ENCODE measurements at regions not wholly inside any gene's neighbourhood (a gene's known extent, or its start where the extent isn't known, plus 50 kb on each side); places are given as distances from the start of the nearest gene placed in this dataset.
"Not testable (repeated sequence)": the region's sequence is repeated elsewhere in the genome, so short reads cannot be mapped to it uniquely, and the experiment has no call there.

DNA sequence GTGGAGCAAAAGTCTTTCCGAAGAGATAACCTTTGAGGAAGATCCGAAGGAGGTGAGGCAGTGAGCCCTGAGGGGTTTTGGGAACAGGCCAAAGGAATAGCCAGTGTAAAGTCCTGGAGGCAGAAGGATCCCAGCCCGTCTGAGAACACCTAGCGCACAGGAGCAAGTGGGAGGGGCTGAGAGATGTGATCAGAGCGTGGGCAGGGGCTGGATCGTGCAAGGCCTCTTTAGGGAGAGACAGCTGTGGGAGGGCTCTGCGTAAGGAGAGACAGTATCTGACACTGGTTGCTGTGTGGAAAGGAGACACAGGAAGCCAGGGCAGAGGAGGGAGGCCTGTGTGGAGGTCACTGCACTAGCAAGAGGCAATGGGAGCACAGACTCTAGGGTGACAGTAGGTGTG, 68.2 kb downstream of the BARX1 start:
- DNase-seq: no peak
- in situ Hi-C loops (cut with HindIII; ENCODE audit: low pct_ligation_motif_present, low pct_unique_long_range_greater_than_20kb, low sequenced_read_pairs): no loop called here

DNA sequence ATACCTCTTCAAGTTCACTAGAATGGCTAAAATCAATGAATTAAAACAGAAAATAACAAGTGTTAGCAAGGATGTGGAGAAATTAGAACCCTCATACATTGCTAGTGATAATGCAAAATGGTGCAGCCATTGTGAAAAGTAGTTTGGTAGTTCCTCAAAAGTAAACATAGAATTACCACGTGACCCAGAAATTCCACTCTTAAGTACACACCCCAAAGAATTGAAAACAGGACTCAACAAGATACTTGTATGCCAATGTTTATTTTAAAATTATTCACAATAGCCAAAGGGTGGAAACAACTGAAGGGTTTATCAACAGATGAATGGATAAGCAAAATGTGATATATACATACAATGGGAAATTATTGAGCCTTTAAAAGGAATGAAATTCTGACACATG, 70.3 kb downstream of the BARX1 start:
- in situ Hi-C loops (cut with HindIII; ENCODE audit: low pct_ligation_motif_present, low pct_unique_long_range_greater_than_20kb, low sequenced_read_pairs): no loop called here
- no peak for DNase-seq

DNA sequence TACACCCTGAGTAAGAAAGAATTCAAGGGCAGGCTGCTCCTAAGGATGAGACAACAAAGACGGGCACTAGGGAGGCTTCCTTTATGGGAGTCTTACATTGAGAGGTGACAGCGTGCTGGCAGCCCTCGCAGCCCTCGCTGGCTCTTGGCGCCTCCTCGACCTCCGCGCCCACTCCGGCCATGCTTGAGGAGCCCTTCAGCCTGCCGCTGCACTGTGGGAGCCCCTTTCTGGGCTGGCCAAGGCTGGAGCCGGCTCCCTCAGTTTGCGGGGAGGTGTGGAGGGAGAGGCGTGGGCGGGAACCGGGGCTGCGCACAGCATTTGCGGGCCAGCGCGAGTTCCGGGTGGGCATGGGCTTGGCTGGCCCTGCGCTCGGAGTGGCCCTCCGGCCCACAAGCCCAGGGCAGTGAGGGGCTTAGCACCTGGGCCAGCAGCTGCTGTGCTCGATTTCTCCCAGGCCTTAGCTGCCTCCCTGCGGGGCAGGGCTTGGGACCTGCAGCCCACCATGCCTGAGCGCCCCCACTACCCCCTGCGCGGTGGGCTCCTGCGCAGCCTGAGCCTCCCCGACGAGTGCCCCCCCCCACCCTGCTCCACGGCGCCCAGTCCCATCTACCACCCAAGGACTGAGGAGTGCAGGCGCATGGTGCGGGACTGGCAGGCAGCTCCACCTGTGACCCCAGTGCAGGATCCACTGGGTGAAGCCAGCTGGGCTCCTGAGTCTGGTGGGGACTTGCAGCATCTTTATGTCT, 75.3 kb downstream of the BARX1 start:
- DNase-seq; in situ Hi-C loops (cut with HindIII; ENCODE audit: low pct_ligation_motif_present, low pct_unique_long_range_greater_than_20kb, low sequenced_read_pairs): not testable (repeated sequence)

DNA sequence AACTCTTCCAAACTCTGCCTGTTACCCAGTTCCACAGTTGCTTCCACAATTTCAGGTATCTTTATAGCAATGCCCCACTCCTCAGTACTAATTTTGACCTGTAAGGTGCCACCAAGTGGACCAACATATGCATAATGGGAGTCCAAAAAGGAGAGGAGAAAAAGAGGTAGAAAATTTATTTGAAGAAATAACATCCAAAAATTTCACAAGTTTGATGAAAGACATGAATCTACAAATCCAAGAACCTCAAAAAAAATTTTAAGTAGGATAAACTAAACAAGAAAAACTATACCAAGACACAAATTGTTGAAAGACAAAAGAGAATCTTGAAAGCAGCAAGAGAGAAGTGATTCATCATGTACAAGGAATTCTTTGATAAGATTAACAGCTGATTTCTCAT, 79.8 kb downstream of the BARX1 start:
- in situ Hi-C loops (cut with HindIII; ENCODE audit: low pct_ligation_motif_present, low pct_unique_long_range_greater_than_20kb, low sequenced_read_pairs): no loop called here
- no peak for DNase-seq

DNA sequence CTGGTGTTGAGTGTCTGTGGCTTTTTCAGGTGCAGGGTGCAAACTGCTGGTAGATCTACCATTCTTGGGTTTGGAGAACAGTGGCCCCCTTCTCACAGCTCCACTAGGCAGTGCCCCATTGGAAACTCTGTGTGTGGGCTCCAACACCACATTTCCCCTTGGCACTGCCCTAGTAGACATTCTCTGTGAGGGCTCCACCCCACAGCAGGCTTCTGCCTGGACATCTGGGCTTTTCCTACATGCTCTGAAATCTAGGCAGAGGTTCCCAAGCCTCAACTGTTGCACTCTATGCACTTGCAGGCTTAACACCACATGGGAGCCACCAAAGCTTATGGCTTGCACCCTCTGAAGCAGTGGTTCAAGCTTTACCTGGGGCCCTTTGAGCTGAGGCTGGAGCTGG, 80.9 kb downstream of the BARX1 start:
- no peak for DNase-seq
- in situ Hi-C loops (cut with HindIII; ENCODE audit: low pct_ligation_motif_present, low pct_unique_long_range_greater_than_20kb, low sequenced_read_pairs): no loop called here

DNA sequence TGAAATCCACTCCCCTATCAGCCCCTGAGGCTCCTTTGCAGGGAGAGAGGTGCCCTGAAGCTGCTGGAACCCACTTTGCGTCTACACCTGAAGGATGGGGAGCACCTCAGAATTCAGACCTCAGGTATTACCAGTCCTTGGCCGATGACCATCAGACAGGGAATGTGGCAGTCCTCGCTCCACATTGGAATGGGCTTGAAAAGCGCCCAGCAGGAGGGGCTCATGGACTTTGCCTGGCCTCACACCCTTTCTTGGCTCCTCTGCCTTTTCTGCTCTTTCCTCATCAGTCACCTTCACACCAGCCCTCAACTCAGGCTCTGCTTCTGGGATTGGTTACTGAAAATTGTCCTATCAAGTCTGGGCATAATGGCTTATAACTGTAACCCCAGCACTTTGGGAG, 83.9 kb downstream of the BARX1 start:
- in situ Hi-C loops (cut with HindIII; ENCODE audit: low pct_ligation_motif_present, low pct_unique_long_range_greater_than_20kb, low sequenced_read_pairs): no loop called here
- no peak for DNase-seq

DNA sequence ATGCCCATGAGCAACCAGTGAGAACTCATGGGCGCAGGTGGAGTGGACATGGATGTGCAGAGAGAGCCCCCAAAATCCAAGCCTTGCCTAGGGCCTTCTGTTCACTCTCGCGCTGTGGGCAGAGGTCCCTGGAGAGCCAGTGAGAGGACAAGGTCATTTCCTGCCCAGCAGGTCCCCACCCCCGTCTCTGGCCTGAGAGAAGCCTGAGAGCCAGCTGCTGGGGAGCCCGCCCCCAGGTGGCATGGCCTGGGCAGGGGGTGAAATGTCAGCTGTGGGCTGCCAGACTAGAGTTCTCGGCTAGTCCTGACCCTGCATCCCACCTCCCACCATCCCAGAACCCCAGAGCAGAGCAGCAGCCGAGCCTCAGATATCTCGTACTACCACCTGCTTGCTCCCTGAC, 85.3 kb downstream of the BARX1 start:
- DNase-seq: no peak
- in situ Hi-C loops (cut with HindIII; ENCODE audit: low pct_ligation_motif_present, low pct_unique_long_range_greater_than_20kb, low sequenced_read_pairs): no loop called here

DNA sequence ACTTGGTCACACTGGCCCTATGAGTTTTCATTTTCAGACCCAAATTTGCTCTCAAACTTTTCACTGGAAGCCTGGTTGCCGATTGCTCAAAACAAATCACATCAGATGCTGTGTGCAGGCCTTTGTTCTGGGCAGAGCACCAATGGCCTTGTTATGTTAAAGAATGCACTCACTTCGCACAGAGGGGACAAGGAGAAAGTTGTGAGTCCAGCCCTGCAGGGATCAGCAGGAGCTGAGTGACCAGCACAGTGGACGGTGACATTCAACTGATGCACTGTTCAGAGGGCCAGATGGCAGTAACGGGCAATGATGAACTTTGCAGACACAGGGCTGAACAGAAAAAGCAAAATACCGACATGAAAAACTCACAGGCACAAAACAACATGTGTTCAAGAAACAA, 86.1 kb downstream of the BARX1 start:
- in situ Hi-C loops (cut with HindIII; ENCODE audit: low pct_ligation_motif_present, low pct_unique_long_range_greater_than_20kb, low sequenced_read_pairs): no loop called here
- DNase-seq: no peak

DNA sequence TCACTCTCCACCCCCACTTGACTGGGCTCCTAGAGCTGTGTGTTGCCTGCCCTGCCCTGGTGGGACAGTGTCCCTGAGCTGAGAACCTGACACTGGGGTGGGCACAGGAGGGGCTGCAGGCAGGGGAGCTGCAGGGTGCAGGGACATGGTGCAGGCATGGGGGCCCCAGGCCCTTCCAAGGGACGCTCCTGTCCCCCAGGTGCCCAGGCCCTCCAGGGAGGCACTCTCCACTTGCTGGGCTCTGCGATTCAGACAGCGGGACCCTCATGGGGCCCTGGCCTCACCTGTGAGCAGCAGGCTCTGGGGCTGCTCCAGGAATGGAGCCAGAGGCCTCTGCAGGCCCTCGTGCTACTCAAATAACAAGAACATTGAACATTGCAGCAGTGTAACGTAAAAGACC, 89.4 kb downstream of the BARX1 start:
- in situ Hi-C loops (cut with HindIII; ENCODE audit: low pct_ligation_motif_present, low pct_unique_long_range_greater_than_20kb, low sequenced_read_pairs): no loop called here
- no peak for DNase-seq

DNA sequence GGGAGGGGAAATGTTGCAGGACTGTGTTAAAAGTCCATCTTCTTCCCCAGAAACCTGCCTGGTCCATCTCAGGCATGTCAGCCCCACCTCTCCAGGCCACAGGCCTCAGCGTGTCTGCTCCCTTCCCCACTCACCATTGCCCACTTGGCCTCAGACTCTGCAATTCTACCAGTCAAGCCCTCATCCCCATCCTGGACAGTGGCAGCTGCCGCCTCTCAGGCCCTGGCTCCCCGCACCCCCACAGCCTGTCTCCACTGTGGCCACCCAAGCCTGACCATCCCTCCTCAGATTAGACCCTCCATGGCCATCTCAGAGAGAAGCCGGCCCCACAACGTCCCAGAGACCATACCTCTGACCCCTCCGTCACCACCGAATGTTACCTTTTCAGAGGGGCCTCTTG, 89.9 kb downstream of the BARX1 start:
- in situ Hi-C loops (cut with HindIII; ENCODE audit: low pct_ligation_motif_present, low pct_unique_long_range_greater_than_20kb, low sequenced_read_pairs): no loop called here
- no peak for DNase-seq

DNA sequence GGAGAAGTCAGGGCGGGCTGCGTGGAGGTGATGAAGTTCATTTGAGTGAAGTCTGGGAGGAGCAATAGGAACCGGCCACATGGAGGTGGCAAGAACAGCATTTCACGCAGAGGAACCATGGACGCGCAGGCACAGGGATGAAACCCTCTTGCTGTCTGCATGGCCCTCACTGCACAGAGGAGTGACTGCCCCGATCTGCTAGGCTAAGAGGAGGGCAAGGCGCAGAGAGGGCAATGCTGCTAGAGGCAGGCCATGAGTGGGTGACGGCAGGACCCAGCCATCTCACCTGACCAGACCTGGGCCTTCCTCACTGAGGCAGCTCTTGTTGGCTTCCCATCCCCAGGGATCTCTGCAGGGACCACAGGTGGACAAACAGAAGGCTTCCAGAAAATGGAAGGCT, 90.3 kb downstream of the BARX1 start:
- DNase-seq: no peak
- in situ Hi-C loops (cut with HindIII; ENCODE audit: low pct_ligation_motif_present, low pct_unique_long_range_greater_than_20kb, low sequenced_read_pairs): no loop called here

DNA sequence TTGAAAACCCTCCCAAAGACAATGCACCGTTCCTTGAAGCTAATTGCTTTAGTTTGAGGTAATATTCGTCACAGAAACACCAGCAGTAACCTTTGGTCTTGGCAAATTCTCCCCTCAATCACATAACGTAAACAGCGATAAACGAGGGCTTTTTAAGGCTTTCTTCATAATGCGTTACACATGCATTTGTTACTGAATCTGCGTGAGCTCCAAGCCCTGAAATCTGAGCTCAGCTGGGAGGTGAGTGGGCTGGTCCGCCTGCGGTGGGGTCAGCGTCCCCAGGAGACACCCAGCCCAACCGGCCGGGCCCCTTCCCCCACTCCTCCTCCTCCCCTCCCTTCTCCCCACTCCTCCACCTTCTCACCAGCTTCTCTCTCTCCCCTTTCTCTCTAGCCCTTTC, 91.1 kb downstream of the BARX1 start:
- DNase-seq: no peak
- in situ Hi-C loops (cut with HindIII; ENCODE audit: low pct_ligation_motif_present, low pct_unique_long_range_greater_than_20kb, low sequenced_read_pairs): no loop called here

DNA sequence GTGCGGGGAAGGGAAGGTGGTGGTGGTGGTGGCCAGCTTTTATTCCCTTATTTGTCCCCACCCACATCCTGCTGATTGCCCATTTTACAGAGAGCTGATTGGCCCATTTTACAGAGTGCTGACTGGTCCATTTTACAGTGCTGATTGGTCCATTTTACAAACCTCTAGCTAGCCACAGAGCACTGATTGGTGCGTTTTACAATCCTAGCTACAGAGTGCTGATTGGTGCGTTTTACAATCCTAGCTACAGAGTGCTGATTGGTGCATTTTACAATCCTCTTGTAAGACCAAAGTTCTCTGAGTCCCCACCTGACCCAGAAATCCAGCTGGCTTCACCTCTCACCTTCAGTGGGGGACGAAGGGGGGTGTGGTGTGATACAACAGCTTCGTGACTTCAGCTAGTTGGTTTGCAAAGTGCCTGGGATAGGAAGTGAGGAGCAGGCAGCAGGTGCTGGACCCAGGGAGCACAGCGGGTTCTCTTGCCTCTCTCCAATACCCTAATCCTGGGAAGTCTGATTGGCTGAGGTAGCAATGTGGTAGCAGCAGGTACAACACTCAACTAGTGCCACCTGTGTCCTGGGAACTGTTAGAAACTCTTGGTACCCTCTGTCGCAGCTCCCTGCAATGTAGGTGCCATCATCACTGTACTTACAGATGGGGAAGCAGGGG, 92.1 kb downstream of the BARX1 start:
- in situ Hi-C loops (cut with HindIII; ENCODE audit: low pct_ligation_motif_present, low pct_unique_long_range_greater_than_20kb, low sequenced_read_pairs): no loop called here
- no peak for DNase-seq

DNA sequence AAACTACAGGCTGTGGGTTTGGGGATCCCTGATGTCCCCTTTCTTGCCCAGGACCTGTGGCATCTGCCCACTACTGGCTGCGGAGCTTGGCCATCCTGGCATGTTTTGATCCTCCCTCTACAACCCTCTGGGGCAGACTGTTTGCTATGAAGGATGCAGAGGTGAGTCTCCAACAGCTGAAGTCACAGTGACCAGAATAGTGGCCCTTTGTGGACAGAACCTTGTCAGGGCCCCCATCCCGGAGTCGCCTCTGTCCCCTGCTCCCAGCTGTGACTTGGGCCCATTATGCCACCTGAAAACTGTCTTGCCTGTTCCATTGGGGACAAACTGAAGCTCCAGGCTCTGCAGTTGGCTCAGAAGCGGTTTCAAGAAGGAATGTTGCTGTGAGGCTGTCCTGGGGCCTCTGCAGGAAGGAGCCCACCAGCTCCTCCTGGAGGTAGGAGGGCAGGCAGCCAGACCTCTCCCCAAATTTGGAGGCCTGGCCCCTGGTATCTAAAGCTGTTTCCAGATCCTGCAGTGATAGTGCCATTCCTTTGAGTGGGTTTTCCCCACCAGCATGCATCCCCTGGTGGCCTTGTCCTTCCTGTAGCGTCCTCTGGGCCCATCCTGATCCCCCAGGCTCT, 93.3 kb downstream of the BARX1 start:
- in situ Hi-C loops (cut with HindIII; ENCODE audit: low pct_ligation_motif_present, low pct_unique_long_range_greater_than_20kb, low sequenced_read_pairs): no loop called here
- no peak for DNase-seq

DNA sequence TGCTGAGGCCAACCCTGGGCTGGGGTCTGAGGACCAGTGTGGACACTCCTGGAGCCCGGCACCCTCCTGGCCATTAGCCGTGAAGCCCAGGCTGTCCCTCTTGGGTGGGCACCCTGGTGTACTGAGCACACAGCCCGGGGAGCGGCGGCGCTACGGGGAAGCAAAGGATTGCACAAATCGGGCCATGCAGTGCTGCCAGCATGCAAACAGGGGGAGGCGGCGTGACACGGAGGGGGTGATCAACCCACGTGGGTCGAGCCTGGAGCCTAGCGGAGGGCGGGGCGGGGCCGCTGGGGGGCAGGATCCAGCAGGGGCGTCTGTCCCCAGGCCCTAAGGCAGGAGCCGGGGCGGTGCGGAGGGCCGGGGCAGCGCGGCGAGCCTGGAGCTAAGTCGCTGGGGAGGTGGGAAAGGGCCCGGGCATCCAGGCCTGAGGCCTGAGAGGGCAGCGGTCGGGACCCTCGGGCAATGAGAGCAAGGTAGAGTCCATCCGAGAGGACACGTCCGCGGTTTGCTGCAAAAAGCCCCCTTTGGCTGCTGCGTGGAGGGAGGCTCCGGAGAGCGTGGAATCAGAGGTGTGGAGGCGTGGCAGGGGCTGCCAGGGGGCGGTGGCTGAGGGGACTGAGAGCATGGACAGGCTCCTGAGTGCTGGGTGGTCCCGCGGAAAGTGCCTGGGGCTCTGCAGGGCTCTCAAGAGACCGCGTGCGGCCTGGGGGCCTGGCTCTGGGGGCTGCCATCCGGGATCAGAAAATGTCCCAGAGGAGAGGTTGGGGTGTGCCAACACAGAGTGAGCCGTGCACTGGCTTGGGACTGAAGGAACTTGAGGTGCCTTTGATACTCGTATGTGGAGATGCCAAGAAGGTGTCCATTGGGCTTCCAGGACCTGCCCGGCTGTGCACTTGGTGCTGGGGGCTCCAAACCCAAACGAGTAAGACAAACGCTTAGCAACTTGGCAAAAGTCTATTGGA, 94.2 kb downstream of the BARX1 start:
- in situ Hi-C loops (cut with HindIII; ENCODE audit: low pct_ligation_motif_present, low pct_unique_long_range_greater_than_20kb, low sequenced_read_pairs): no loop called here
- no peak for DNase-seq

DNA sequence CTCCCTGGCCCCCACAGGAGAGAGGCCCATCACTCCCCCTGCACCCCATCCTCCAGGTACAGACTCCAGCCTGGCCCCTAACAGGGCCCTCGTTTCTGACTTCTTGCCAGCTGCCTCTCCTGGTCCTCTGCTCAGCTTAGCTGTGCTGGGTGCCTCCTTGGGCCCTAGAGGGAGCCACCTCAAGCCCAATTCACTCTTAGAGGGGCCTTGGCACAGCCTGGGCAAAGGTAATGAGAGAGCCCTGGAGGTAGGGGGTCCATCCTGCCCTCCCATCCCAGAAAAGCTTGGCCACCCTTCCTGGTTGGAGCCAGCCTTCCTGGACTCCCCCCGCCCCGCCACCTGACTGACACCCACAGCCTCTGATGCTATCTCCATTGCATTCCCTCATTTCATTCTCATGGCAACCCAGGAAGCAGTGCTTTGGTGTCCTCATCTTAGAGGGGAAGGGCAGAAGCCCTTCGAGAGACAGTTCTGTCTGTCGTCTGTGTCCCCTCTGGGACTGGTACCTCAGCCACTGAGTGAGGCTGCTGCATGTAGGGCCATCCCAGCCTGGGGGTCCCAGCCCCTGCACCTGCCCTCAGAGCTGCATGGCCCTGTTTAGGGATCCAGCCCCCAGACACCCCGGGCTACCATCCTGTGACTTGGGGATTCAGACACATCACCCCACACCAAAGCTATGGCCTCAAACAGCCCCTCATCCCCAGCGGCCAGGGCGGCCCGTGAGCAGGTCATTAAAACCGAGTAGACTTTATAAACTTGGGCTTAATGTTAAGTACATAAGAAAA, 95.5 kb downstream of the BARX1 start:
- in situ Hi-C loops (cut with HindIII; ENCODE audit: low pct_ligation_motif_present, low pct_unique_long_range_greater_than_20kb, low sequenced_read_pairs): no loop called here
- DNase-seq: no peak

DNA sequence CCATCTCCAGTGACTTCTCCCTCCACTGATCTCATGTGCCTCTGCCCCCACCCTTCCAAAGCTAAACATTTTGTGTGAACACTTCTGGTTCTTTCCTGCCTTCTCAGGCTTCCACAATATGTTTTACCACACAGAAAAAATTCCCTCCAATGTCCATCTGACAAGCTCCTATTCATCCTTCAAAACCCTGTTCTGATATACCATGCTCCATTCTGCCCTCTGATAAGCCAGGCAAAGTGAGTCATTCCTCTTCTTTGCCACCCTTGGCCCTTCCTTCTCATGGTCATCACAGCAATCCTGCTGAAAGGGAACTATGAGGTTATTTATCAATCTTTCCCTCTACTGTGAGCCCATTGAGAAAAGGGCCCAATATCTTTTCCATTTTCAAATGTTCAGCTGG, 97.6 kb downstream of the BARX1 start:
- DNase-seq: no peak
- in situ Hi-C loops (cut with HindIII; ENCODE audit: low pct_ligation_motif_present, low pct_unique_long_range_greater_than_20kb, low sequenced_read_pairs): no loop called here

DNA sequence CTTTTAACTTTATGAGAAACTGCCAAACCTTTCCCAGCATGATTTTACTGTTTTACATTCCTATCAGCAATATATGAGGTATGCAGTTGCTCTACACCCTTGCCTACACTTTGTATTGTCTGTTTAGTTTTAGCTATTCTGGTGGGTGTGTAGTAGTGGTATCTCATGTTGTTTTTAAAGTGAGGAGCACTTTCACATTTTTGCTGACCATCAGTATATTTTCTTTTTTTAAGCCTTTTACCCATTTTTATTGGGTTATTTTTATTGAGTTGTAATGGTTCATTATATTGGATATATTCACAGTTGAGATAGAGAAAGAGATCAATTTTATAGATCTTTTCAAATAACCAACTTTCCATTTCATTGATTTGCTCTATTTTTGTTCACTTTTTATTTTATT, 102.4 kb downstream of the BARX1 start:
- in situ Hi-C loops (cut with HindIII; ENCODE audit: low pct_ligation_motif_present, low pct_unique_long_range_greater_than_20kb, low sequenced_read_pairs): no loop called here
- DNase-seq: no peak
